ENCODE measurements at regions not wholly inside any gene's neighbourhood (a gene's known extent, or its start where the extent isn't known, plus 50 kb on each side); places are given as distances from the start of the nearest gene placed in this dataset.

GRCh38 chr1:5465281-5465711 lies 526.9 kb downstream of the NPHP4 start:
- TF ChIP-seq, protein P1, sequence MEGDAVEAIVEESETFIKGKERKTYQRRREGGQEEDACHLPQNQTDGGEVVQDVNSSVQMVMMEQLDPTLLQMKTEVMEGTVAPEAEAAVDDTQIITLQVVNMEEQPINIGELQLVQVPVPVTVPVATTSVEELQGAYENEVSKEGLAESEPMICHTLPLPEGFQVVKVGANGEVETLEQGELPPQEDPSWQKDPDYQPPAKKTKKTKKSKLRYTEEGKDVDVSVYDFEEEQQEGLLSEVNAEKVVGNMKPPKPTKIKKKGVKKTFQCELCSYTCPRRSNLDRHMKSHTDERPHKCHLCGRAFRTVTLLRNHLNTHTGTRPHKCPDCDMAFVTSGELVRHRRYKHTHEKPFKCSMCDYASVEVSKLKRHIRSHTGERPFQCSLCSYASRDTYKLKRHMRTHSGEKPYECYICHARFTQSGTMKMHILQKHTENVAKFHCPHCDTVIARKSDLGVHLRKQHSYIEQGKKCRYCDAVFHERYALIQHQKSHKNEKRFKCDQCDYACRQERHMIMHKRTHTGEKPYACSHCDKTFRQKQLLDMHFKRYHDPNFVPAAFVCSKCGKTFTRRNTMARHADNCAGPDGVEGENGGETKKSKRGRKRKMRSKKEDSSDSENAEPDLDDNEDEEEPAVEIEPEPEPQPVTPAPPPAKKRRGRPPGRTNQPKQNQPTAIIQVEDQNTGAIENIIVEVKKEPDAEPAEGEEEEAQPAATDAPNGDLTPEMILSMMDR (IDR thresholded peaks at IDR 0.05): no peak
- TF ChIP-seq POLR2A (IDR thresholded peaks at IDR 0.05): no peak

Measured in body of pancreas (tissue), 4 donors.